GM12878 (cell line): ENCODE measurements at regions not wholly inside any gene's neighbourhood (a gene's known extent, or its start where the extent isn't known, plus 50 kb on each side); places are given as distances from the start of the nearest gene placed in this dataset.

ENCODE experiments used
- HCFC1 ChIP-seq: fragments of 150-350 bp; IDR thresholded peaks from 2 replicates; pipeline ENCODE4 v1.6.1; 2014; ENCODE audit warnings: low read length
- POLR2A ChIP-seq: IDR thresholded peaks from 2 replicates; pipeline ENCODE4 v1.6.1; 2011; ENCODE audit warnings: low read depth, mild to moderate bottlenecking, low read length
- SIN3A ChIP-seq: IDR thresholded peaks from 2 replicates; pipeline ENCODE4 v1.6.1; 2012; ENCODE audit warnings: low read depth, low read length, improper control_type of control experiment

GRCh38 chr3:22935040-22935439 lies 268.1 kb upstream of the UBE2E2 start:
- TF ChIP-seq HCFC1 (no peak), SIN3A (no peak), POLR2A (no peak)
